H1 (cell line): ENCODE measurements at regions not wholly inside any gene's neighbourhood (a gene's known extent, or its start where the extent isn't known, plus 50 kb on each side); places are given as distances from the start of the nearest gene placed in this dataset.

ENCODE experiments used
- CHD7 ChIP-seq: fragments of 300-600 bp; sonication (generic); IDR thresholded peaks from 2 replicates; pipeline ENCODE4 v1.7.1; 2012; ENCODE audit warnings: low read length, moderate library complexity, mild to moderate bottlenecking, inconsistent platforms; ENCODE audit not compliant: insufficient replicate concordance
- NRF1 ChIP-seq: IDR thresholded peaks from 2 replicates; pipeline ENCODE4 v1.6.1; 2011; ENCODE audit warnings: mild to moderate bottlenecking, low read depth, low read length, improper control_type of control experiment
- PHF8 ChIP-seq: fragments of 200-600 bp; sonication (generic); conservative IDR thresholded peaks from 2 replicates; pipeline ENCODE4 v1.7.1; 2012; ENCODE audit warnings: low read depth, mild to moderate bottlenecking, inconsistent platforms, low read length, moderate library complexity
- RBBP5 ChIP-seq: IDR thresholded peaks from 2 replicates; pipeline ENCODE4 v1.7.1; 2012; ENCODE audit warnings: low read depth, mild to moderate bottlenecking, inconsistent platforms, low read length, moderate library complexity, borderline replicate concordance
- TF ChIP-seq, protein P1 (sequence below), 3 experiments: IDR thresholded peaks; 1 replicate in 2 of 3; 2 replicates in 1 of 3; pipeline versions ENCODE4 v1.5.1 to v1.6.1; 2011; ENCODE audit warnings: low read length in 3 of 3, mild to moderate bottlenecking in 3 of 3, inconsistent platforms in 2 of 3, low read depth in 1 of 3, moderate library complexity in 1 of 3; ENCODE audit not compliant: insufficient read depth in 1 of 3; ENCODE audit errors: control extremely low read depth in 1 of 3
- TF ChIP-seq, protein P2 (sequence below): IDR thresholded peaks from 2 replicates; pipeline ENCODE4 v1.6.1; 2012; ENCODE audit warnings: inconsistent platforms

DNA sequence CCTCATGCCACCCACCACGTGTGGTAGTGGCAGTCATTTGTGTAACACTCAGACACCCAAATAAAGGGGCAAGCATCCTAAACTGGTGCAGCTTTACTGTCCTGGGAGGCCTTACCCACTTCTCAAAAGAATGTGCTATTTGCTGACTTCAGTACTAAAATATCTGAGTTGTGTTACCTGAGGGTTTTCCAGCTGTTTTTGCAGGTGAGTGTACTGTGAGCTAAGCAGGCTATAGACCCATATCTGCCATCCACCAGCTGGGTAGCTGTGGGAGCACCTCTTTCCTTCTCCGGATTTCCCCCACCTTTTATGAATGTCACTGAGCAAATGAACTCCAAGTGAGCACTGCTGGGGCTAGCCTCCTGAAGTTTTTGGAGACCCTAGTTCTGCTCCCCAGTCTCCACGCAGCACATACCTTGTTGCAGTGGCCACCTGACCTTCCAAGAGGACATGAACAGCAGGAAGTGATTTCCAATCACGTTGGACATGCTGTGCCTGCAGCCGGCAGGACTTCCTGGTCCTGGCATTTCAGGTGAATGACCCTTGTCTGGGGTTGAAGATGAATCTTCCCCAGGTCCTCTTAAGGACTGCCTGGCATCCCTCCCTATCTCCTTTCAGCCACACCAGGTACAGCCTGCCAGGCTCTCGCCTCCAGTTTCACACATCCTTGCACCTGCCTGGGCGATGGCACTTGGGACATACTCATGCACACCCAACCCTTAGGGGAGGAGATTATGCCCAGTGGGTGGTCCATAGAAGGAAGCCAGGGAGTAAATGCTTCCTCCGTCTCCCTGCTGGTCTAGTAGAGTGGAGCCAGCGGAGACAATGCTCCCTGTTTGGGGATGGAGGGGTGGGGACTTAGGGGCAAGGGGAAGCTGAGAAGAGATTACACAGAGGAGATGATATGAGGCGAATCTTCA is 109.5 kb upstream of the SPATA13 start (continued):
- TF ChIP-seq CHD7 (no peak), PHF8 (no peak), NRF1 (no peak), RBBP5 (no peak)
- TF ChIP-seq, protein P1, sequence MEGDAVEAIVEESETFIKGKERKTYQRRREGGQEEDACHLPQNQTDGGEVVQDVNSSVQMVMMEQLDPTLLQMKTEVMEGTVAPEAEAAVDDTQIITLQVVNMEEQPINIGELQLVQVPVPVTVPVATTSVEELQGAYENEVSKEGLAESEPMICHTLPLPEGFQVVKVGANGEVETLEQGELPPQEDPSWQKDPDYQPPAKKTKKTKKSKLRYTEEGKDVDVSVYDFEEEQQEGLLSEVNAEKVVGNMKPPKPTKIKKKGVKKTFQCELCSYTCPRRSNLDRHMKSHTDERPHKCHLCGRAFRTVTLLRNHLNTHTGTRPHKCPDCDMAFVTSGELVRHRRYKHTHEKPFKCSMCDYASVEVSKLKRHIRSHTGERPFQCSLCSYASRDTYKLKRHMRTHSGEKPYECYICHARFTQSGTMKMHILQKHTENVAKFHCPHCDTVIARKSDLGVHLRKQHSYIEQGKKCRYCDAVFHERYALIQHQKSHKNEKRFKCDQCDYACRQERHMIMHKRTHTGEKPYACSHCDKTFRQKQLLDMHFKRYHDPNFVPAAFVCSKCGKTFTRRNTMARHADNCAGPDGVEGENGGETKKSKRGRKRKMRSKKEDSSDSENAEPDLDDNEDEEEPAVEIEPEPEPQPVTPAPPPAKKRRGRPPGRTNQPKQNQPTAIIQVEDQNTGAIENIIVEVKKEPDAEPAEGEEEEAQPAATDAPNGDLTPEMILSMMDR (IDR thresholded peaks at IDR 0.05; ENCODE audit: control extremely low read depth in 1 of 3, insufficient read depth in 1 of 3, low read depth in 1 of 3, low read length in 3 of 3): no peak
- TF ChIP-seq, protein P2, sequence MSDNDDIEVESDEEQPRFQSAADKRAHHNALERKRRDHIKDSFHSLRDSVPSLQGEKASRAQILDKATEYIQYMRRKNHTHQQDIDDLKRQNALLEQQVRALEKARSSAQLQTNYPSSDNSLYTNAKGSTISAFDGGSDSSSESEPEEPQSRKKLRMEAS: no peak
